Activated CD8-positive, alpha-beta memory T cell treated with anti-CD3 and anti-CD28 coated beads for 48 hours (primary cell): ENCODE measurements at regions not wholly inside any gene's neighbourhood (a gene's known extent, or its start where the extent isn't known, plus 50 kb on each side); places are given as distances from the start of the nearest gene placed in this dataset.

Experiments used
- DNase-seq, 3 experiments: peaks; one replicate each; pipeline ENCODE4 v3.0.0-alpha.2; 2020; ENCODE audit warnings: low read depth in 2 of 3, low spot score in 2 of 3

DNA sequence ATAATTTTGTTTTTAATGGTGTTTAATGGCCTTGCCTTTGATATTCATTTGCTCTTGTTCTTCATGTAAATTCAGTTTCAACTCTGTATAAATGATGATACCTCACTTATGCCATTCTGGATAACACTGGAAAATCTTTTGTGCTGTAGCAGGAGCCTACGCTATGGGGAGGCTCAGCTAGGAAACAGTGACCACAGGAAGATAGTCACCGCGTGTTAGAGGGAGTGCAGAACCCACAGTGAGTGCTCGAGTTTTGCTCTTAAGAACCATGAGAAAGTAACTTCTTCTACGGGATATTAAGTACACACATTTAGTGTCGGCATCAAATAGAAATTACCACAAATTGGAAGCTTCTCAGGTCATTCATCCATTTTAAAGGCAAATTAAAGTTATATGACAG lies 143.9 kb downstream of the IRX2 start:
- DNase-seq, result no peak

DNA sequence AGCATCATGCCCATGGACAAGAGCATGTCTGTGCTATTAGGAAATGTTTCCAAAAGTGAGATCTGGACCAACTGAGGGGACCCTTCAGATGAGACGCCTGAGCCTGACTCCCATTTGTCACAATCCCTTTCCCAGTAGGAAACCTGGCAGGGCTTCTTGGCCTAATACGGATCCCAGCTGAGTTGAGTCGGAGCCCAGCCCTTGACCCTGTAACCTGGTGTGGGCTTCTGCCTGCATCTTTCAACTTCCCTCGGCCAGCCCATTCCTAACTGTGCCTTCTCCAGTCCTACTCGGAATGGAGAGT lies 148.3 kb downstream of the IRX2 start:
- no peak for DNase-seq

DNA sequence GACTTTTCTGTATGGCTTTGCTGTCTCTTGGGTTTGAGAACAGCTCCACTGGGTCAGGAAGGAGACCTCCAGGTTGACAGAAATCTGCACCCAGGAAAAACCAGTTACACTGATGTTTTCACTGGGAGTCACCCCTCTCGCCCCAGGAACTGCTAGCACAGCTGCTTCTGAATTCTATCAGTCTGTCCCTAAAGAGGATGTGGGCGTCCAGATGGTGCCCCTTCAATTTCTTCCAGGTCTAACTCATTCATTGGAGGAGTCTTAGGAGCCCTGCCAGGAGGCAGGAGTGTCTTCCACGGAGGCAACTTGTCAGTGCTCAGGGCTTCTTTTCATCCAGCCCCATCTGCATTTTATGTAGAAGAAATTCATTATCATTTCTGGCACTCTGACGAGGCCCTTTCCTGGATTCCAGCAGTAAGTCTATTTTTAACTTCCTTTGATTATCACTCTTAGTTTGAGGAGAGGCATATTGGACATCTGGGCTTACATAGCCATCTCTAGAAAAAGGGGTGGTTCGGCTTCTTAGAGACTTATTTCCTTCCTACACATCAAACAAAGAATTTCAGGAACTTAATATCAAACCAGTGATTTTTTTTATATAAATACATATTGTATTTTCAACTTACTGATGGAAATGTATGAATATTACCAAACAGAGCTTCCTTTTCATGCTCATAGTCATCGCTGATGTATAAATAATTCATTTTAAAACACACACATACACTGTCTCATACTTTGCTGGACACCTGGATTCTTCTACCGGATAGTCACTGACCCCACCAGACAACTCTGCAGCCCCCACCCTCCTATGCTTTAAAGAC lies 148.8 kb downstream of the IRX2 start:
- DNase-seq, result no peak

DNA sequence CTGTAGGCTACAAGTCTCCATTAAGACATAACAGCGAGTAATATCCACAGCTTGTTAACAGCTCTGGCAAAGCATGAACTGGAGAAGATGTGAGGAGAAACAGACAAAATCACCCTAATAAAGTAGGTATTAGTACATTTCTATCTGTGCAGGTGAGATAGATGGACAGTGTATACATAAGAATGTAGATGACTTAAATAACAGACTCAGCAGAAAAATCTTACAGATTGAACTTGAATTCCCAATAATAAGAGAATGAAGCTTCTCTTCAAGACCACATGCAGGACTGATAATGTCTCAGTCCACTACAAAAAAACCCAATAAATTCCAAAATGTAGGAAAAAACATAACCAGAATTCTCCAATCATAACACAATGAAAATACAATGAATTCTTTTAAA lies 153.0 kb downstream of the IRX2 start:
- DNase-seq, result no peak

DNA sequence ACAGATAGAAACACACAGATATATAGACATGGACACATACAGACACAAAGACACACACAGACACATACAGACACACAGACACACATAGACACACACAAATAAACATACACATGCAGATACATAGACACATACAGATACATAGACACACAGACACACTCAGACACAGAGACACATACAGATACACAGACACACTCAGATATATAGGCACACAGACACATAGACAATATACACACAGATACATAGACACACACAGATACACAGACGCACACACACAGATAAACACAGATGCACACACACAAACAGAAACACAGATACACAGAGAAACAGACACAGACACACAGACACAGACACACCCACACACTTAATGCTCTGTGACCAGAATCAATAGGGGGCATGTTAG lies 156.8 kb downstream of the IRX2 start:
- DNase-seq, result no peak

DNA sequence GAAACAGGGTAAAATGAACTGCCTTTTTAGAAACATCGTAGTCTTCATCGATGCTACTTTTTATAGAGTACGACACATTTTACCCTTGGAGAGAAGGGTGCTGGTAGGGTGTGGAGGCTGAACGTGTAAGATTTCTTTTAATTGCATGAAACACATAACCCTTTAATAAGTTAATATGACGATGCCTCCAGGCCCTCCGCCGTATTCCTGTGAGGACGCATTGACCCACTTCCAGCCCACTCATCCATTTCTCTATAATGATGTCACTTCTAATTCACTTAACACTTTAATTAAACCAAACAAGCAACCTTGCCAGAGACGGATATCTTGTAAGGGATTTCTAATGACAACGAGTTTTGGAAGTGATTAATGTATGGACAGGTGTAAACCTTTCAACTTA lies 158.7 kb downstream of the IRX2 start:
- DNase-seq, result no peak

DNA sequence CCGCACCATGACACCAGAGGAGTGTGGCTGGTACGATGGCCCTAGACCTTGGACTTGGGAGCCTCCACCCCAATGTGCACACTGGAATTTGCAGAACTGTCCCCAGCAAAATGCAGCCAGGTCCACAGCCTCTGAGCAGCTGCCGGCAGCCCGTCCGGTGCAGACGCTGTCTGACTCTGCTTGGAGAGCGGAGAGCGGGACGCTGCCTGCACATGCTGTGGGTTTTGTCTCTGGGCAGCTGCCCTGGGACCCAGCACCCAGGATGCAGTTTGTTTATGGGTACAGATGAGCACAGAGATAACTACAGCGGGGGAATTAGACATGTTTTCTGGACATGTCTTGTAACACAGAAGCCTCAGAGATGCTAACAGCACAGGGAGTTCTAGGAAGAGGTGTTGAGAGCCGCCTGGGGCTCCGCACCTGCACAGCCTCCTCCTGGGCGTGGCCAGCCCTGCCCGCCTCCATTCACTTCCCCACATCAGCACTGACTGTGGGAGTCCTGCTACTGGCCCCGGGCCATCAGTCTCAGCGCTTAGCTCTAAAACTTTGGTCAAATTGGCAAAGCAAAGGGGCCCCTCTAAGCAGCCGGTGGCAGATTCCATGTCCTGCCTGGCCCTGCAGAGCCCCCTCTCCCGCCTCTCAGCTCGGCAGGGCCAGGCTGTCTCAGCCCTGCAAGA lies 159.6 kb downstream of the IRX2 start:
- DNase-seq, result no peak

DNA sequence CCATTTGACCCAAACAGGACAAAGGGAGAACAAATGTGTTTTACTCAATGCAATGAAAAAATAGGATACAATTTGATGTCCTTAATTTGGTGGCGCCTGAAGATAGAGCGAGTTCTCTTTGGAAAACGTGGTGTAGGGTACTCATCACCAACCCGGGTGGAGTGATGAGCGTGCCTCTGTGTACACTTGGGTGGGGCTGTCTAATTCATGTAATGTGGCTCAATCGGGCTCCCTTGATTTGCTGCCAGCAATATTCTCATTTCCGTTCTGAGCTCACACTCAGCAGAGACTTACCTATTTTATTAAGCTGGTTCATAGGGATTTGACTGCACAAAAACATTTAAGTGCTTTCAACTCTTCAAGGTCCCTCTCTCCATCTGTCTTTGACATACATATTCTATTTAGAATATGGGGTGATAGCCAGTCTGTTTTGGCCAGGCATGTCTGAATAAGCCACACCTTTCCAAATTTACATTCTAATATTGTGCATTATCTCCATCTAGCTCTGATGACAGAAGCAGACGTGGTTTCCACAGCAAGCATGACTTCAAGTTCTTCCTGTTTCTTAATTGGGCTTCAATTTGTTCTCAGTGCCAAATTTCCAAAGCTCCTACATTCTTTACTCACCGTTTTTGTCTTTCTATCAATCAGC lies 162.5 kb downstream of the IRX2 start:
- no peak for DNase-seq

DNA sequence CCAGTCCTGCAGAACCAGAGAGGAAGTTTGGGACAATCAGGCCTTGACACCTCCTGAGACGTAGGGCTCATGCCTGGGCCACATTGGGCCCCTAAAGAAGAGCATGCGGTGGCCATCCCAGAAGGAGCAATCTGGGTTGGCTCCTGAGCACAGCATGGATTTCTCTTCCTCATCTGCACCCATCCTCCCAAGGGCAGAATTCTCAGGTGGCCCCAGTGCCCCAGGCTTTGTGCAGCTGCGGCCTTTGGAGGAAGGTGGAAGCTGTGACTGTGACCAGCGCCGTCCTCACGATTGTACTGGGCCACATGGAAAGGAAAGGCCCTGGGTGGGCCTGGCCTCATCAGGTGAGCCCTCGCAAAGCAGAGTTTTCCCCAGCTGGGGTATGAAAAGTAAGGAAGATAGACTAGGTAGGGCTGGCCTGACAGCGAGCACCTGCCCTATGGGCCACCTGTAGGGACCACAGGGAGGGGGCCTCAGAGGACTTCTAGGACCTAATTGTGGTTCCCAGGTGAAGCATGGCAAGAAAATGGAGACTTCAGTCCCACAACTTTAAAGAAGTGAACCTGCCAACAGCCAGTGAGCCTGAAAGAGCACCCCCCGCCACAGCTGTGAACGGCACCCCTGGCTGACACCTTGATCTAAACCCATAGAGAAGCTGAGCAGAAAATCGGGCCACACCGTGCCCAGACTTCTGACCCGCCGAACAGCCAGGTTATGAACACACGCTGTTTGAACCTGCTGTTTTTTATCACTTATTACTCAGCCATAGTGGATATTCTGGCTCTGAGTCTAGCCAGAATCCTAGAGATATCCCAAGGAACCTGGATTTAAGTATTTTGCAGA lies 164.1 kb downstream of the IRX2 start:
- no peak for DNase-seq

DNA sequence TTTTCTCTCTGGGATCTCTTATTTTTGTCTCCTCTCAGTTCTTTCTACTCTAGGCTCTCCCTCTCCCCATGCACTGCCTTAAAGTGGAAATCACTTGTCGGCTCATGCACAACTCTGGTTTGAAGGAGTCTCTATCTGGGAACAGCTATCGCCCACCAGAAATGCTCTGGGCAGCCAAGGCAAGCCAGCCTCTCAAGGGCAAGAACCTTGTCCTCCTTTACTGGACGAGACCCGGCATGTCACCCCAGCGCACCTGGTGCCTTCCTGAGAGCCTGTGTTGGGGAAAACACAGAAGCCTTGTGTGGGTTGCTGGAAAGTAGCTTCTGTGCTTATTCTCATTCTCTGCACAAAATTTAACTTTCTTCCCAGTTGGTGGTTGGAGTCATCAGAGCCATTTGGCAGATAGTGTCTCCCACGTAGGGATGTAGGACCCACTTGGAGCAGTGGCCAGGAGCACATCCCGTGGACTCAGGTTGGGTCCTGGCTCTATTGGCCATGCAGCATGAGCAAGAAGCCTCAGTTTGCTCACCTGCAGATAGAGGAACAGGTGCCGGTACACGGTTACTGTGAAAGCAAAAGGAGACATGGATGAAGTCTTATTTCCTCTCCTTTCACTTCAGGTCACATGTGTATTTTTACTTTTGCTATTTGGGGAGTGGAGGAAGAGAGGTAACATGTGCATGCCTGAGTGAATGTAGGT lies 165.3 kb downstream of the IRX2 start:
- no peak for DNase-seq

DNA sequence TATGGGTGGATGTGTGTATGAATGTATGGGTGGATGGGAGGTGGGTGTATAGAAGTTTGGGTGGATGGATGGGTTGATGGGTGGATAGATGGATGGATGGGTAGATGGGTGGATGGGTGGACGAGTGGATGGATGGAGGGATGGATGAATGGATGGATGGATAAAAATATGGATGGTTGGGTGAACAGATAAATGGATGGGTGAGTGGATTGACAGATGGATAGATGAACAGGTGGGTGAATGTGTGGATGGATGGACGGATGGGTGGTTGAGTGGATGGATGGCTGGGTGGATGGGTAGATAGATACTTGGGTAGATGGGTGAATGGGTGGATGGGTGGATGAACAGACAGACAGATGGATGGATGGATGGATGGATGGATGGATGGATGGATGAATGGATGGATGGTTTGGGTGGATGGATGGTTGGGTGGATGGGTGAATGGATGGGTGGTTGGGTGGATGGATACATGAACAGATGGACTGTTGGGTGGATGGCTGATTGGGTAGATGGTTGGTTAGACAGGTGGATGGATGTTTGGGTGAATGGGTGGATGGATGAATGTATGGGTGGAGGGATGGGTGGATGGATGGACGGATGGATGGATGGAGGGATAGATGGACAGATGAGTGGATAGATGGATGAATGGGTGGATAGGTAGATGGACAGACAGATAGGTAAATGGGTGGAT lies 166.8 kb downstream of the IRX2 start:
- DNase-seq, result no peak

DNA sequence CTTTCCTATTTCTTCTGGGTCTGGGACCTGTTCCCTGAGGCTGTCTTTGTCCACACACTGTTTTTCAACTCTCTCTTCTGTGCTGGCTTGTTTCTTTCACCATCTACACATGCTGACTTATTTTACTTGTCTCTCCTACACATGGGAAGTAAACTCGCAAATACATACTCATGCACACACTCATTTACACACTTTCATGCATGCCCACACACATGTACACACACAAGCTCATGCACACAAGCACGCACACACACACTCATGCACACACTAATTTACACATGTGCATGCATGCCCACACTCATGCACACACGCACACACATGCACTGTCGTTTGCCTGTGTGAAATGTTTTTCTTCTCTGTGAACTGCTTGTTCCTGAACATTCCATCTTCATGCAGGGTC lies 169.0 kb downstream of the IRX2 start:
- no peak for DNase-seq

DNA sequence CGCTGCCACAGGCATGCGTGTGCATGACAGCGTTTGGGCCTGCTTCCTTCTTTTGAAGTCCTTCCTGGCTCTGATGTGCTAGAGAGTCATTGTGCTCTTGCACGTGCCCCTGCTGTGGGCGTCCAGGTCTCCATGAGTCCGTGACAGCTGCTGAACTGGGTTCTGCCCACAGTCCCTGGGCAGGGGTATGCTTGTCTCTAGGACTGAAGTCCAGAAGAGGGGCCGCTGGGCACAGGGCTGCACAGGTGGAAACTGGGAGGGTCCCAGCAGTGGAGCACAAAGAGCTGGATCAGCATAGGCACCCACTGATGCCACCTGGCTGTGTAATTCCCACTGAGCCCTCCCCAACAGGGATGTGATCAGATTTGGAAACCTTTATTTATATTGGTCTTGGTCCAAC lies 169.4 kb downstream of the IRX2 start:
- DNase-seq, result no peak

DNA sequence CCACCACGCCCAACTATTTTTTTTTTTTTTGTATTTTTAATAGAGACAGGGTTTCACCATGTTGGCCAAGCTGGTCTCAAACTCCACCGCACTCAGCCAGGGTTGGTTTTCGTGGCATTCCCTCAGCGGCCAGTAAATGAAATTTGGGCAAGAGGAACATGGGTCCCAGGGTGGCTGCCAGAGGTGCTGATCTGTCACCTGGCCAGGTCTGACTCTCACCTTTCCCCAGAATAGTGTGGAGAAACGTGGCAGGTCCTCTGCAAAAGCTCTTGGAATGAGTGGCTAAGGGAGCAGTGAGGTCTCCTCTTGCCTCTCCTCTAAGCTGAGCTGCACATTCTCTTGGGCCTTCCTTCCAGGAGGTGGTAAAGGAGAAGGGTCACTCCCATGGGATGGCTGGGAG lies 170.1 kb downstream of the IRX2 start:
- no peak for DNase-seq

DNA sequence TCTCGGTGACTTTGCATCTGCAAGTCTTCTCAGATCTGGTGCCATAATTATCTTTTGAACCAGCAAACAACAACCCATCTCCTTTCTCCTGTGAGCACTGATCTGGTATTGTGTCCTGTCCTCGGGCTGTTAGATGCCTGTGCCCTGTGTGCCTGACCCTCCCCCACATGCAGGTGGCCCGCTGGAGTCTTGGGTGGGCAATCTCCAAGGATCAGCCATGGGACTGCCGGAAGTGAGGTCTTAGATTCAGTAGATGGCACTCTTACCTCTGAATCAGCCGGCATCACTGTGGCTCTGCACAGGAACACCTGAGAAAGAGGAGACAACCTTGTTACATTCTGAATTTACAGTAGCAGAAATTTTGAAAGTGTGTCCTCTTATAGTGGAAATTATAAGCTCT lies 172.4 kb downstream of the IRX2 start:
- DNase-seq, result no peak

DNA sequence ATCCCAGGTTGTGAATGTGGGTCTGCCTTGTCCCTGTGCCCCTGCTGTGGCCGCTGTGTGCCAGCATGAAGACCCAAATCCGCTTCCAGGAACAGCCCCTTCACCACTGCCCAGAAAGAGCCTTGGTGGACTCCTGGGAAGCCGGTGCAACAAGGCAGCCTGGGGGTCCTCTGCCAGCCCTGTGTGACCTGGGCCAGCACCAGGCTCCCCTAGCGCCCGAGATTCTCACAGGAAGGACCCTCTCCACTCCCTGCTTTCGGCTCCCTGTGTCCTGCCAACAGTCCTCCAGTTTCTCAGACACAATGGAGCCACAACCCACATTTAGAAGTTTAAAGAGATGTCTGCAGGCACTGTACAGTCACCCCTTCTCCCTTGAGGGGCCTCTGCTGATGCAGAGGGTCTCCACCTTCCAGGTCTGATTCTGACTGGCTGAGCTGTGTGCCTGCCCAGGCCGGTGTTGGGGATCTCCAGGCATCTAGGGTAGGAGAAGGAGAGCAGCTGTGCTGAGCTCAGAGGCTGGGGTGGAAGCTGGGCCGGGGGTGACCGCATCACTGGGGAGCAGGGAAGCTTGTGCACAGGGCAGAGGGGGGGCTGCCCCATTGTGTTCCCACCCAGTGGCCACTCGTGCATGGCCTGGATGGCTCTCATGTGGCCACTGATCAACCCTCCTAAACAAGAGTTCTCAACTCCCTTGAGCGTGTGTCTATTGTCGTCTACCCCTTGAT lies 174.0 kb downstream of the IRX2 start:
- no peak for DNase-seq

DNA sequence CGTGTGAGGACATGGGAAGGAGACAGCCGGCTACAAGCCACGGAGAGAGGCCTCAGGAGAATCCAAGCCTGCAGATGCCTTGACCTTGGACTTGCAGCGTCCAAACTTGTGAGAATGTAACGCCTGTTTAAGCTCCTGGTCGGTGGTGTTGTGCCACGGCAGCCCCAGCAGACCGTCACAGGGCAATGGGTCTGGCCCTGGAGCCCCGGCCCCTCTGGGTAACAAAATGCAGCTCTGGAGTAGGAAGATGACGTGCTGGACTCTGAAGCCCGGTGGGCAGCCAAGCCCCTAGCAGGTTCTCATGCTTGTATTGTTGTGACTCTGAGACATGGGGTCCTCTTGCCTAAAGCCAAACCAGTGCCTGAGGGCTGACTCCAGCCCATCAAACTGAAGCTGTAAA lies 174.7 kb downstream of the IRX2 start:
- DNase-seq, result no peak

DNA sequence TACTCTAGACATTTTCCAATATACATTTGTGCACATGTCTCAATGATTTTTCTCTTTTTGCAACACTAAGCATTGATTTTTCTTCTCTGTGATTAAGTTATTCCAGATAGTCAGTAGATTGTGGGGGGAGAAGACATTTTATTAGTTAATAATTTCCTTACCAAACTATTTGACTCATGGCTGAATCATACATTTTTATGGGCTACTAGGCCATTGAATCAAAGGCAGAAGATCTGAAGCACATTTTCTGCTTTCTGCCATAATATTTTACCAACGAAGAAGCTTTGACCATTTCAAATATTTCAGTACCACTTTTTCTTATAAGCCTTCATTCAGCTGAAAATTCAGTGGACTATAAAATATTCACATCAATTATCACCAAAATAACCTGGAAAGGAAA lies 175.6 kb downstream of the IRX2 start:
- DNase-seq, result no peak

DNA sequence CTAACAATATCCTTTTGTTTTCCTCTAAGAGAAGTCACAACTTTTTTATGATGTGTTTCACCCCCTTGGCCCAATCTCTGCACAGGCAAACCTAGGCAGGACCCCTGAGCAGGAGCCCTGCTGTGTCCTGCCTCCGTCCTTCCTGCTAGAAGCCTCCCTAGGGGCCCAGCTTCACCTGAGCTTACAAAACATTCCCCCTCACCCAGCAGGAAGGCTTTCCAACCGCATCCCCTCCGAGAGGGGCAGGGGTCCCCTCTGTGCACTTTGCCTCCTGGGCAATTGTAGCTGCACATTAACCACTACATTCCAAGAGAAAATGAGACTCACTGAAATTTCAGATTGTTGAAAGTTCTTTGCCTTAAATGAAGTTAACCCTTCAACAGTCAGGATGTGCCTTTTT lies 176.2 kb downstream of the IRX2 start:
- DNase-seq, result no peak

DNA sequence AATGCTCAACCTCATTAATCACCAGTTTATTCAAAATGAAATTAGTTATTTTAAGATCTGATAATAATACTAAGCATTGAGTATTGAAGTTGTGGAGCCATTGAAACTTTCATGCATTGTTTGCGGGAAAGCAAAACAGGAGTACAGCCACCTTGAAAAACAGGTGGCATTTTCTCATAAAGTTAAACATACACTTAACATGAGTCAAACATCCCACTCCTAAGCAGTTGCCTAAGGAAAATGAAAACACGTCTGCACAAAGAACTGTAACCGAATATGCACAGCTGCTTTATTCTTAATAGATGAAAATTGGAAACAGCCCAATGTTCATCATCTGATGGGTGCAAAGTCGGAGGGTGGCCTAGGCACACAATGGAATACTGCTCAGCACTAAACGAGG lies 177.3 kb downstream of the IRX2 start:
- DNase-seq, result no peak
